ENCODE measurements at regions not wholly inside any gene's neighbourhood (a gene's known extent, or its start where the extent isn't known, plus 50 kb on each side); places are given as distances from the start of the nearest gene placed in this dataset.

DNA sequence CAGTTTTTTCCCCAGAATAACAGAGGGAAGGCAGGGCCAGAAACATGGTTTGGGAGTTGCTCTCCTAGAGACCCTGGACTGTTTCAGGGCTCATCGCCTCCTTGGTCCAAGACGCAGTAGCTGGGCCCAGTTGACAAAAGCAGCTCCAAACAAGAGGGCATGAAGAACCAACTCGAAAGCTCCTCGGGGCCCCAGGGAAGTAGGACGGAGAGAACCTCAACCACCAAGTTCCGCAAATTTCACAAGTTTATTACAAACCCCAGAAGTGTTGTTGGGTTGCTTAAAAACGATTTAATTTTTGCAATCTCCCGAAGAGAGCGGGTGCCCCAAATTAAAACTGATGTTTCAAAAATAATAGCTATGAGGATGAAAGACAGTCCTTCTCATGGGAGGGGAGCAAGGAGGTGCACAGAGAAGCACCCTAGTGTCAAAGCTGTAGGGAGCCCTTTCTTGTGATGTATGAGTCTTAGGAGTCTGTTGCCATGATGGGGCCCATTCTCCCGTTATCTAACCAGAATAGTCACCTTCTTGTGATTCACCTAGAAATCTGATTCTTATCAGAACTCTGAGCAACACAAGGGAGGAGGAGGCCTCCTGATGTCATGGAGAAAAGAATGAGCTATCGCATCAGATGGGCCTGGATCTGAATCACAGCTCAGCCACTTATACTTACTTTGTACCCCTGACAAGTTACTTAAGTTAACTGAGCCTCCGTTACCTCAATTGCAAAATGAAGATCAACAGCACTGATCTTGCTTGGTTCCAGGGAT, 165.7 kb upstream of the IRF2BP2 start:
- TF ChIP-seq, protein P1, sequence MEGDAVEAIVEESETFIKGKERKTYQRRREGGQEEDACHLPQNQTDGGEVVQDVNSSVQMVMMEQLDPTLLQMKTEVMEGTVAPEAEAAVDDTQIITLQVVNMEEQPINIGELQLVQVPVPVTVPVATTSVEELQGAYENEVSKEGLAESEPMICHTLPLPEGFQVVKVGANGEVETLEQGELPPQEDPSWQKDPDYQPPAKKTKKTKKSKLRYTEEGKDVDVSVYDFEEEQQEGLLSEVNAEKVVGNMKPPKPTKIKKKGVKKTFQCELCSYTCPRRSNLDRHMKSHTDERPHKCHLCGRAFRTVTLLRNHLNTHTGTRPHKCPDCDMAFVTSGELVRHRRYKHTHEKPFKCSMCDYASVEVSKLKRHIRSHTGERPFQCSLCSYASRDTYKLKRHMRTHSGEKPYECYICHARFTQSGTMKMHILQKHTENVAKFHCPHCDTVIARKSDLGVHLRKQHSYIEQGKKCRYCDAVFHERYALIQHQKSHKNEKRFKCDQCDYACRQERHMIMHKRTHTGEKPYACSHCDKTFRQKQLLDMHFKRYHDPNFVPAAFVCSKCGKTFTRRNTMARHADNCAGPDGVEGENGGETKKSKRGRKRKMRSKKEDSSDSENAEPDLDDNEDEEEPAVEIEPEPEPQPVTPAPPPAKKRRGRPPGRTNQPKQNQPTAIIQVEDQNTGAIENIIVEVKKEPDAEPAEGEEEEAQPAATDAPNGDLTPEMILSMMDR (IDR thresholded peaks at IDR 0.05; ENCODE audit: unreplicated experiment), result no peak
- Mint-ChIP-seq H3K36me3 (peaks cover 1% of the 10 kb centered on the region), H3K4me1 (peaks cover 19% of the 10 kb centered on the region), H3K9me3 (peaks cover 3% of the 10 kb centered on the region), H3K27ac (no peak overlapping the region), H3K4me3 (no peak overlapping the region), H3K27me3 (ENCODE audit: low read depth) (no peaks in the 10 kb centered on the region)
- no peak for DNase-seq (ENCODE audit: low spot score in 2 of 2, unreplicated experiment in 2 of 2)

DNA sequence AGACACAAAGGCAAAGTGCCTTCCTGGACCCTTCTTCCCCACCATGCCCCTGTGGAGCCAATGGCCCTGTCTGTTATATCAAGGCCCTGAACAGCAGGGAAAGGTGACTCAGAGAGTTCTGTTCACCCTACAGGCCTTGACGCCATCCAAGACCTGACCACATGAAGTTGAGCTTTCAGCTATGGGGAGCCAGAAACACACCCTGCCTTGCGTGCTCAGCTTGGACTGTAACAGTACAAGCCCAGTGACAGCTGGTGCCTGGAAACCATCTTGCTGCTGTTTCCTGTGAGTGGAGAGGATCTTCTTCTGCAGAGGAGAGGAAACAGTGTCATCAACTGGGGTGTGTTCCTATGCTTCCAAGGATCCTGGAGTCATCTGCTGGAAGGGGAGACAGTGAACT, 165.0 kb upstream of the IRF2BP2 start:
- no peak overlapping the region for H3K27ac Mint-ChIP-seq
- no peak overlapping the region for H3K4me3 Mint-ChIP-seq
- peaks cover 1% of the 10 kb centered on the region for H3K36me3 Mint-ChIP-seq
- TF ChIP-seq, protein P1 (IDR thresholded peaks at IDR 0.05; ENCODE audit: unreplicated experiment), result no peak
- no peaks in the 10 kb centered on the region for H3K27me3 Mint-ChIP-seq (ENCODE audit: low read depth)
- no peak for DNase-seq (ENCODE audit: low spot score in 2 of 2, unreplicated experiment in 2 of 2)
- H3K9me3 Mint-ChIP-seq, result peaks cover 3% of the 10 kb centered on the region
- peaks cover 26% of the 10 kb centered on the region for H3K4me1 Mint-ChIP-seq

DNA sequence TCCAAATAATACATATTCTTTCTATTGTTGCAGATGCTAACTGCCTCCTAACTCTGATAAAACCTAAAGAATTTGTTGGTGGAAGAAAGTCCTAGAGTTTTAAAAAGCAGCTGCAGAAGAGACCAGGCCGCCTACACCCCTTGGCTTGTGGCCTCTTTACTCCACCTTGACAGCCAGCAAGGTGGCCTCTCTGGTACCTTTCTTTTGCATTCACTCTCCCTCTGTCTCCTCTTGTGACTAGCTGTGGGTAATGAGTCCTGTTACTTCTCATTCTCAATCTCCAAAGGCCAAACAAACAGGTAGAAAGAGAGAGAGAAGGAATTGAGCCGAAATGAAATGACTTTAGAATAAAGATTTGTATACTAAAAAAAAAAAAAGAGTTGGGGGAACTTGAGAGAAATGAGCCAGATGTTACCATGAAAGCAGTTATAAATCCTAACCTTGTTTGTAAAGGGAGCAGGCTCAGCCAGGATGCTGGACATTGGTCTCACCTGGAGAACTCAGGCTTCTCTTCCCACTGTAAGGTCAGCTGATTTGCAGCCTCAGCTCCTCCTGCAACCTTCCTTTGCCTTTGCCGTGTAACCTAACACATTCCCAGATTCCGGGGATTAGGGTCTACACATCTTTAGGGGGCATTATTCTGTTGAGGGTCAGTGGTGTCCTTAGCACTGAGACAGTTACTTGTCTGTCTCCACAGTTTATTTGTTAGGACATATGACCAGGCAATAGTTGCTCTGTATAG, 164.1 kb upstream of the IRF2BP2 start:
- H3K36me3 Mint-ChIP-seq, result peaks cover 1% of the 10 kb centered on the region
- peaks cover 3% of the 10 kb centered on the region for H3K9me3 Mint-ChIP-seq
- H3K4me3 Mint-ChIP-seq, result no peak overlapping the region
- H3K4me1 Mint-ChIP-seq, result peaks cover 34% of the 10 kb centered on the region
- H3K27me3 Mint-ChIP-seq (ENCODE audit: low read depth), result no peaks in the 10 kb centered on the region
- TF ChIP-seq, protein P1 (IDR thresholded peaks at IDR 0.05; ENCODE audit: unreplicated experiment), result no peak
- H3K27ac Mint-ChIP-seq, result no peak overlapping the region
- DNase-seq (ENCODE audit: low spot score in 2 of 2, unreplicated experiment in 2 of 2), result no peak

DNA sequence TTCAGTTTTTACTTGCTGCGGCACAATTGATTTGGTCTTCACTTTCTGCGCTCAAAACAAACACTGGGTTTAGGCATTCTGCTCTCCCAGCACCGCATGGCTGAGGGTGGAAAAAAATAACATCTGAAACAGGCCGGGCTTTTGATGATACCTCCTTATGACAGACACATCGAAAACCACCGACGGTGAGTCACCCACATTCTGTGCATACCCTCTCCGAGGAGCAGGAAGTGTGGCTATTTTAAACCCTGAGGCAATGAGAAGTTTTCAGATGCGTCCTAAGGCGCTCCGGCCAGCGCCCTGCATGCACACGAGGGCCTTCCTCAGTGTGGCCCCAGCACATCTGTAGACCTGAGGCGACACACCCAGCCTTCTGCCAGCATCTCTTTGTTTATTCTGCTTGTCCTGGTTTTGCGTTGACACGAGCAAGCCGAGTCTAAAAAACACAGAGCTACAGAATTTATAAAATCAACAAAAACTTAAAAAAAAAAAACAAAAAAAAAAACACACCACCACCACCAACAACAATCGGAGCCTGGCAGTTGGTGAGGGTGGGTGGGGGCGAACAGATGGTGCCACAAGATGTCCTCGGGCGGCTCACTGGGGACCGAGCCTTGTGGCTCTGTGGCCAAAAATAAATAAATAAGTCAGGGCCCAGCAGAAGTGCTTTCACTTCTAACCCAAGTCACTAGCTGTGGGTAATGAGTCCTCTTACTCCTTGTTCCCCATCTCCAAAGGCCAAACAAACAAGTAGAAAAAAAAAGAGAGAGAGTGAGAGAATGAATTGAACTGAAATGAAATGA, 162.6 kb upstream of the IRF2BP2 start:
- H3K4me3 Mint-ChIP-seq, result no peak overlapping the region
- peak overlapping the region; percentile 88 for H3K27ac Mint-ChIP-seq
- peaks cover 48% of the 10 kb centered on the region for H3K4me1 Mint-ChIP-seq
- DNase-seq (ENCODE audit: low spot score in 2 of 2, unreplicated experiment in 2 of 2), result peak in 1 of 2 experiments; percentile 55
- TF ChIP-seq, protein P1 (IDR thresholded peaks at IDR 0.05; ENCODE audit: unreplicated experiment), result no peak
- H3K36me3 Mint-ChIP-seq, result peaks cover 1% of the 10 kb centered on the region
- H3K27me3 Mint-ChIP-seq (ENCODE audit: low read depth), result no peaks in the 10 kb centered on the region
- H3K9me3 Mint-ChIP-seq, result peaks cover 3% of the 10 kb centered on the region

DNA sequence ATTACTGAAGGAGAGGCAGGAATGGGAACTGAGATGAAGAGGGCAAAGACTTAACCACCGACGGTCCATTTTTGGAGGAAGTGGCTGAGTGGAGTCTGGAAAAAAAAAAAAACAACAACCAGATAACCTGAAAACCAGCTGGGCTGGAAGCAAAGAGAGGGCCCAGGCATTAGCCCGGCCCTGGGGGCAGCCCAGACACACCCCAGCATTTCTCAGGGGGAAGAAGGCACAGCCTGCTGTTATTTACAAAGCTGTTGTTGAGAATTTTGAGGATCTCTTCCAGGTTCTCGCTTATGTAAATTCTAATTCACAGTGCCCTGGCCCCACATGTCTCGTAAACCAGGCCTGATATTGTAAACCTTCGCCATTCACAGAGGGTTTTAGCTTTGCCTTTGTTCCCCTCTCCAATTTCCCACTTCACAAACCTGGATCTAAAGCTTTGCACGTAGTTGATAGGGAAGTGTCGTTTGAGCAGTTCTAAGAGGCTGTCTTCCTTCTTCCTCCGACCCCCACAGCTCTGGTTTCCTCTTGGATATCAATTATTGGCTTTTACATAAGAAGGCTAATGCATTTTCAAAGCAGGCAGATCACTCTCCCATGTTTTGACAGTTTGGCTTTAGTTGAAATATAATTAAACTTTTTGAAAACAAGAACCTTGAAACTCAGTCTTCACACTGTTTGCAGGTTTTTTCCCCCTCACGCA, 161.8 kb upstream of the IRF2BP2 start:
- Mint-ChIP-seq H3K27me3 (ENCODE audit: low read depth) (no peaks in the 10 kb centered on the region), H3K4me3 (no peak overlapping the region), H3K36me3 (peaks cover 1% of the 10 kb centered on the region), H3K4me1 (peaks cover 49% of the 10 kb centered on the region), H3K27ac (peak overlapping the region; percentile 88), H3K9me3 (peaks cover 3% of the 10 kb centered on the region)
- TF ChIP-seq, protein P1 (IDR thresholded peaks at IDR 0.05; ENCODE audit: unreplicated experiment), result no peak
- no peak for DNase-seq (ENCODE audit: low spot score in 2 of 2, unreplicated experiment in 2 of 2)
